ENCODE measurements at regions not wholly inside any gene's neighbourhood (a gene's known extent, or its start where the extent isn't known, plus 50 kb on each side); places are given as distances from the start of the nearest gene placed in this dataset.
"Not testable (repeated sequence)": the region's sequence is repeated elsewhere in the genome, so short reads cannot be mapped to it uniquely, and the experiment has no call there.

DNA sequence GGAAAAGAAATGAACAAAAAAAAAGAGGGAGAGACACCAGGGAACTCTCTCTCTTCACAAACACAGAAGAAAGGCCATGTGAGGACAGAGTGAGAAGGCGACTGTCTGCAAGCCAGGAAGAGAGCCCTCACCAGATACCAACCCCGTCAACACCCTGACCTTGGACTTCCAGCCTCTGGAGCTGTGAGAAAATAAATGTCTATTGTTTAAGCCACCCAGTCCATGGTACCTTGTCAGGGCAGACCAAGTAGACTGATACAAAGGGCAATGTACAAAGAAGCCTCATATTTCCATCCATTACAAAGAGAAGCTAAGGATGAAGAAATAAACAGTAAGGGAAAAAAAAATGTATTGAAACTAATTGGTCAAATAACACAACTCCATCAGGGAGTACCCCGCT, 146.6 kb downstream of the ZNF281 start:
- Histone ChIP-seq H3K27ac (no peak overlapping the region), H3K9me3 (no peaks in the 10 kb centered on the region), H3K4me1 (ENCODE audit: control insufficient read depth in 1 of 2, low read depth in 2 of 2) (no peaks in the 10 kb centered on the region), H3K36me3 (no peaks in the 10 kb centered on the region), H3K4me3 (no peak overlapping the region), H3K27me3 (replicated peaks; ENCODE audit: insufficient read depth) (no peaks in the 10 kb centered on the region)
- TF ChIP-seq, protein P1, sequence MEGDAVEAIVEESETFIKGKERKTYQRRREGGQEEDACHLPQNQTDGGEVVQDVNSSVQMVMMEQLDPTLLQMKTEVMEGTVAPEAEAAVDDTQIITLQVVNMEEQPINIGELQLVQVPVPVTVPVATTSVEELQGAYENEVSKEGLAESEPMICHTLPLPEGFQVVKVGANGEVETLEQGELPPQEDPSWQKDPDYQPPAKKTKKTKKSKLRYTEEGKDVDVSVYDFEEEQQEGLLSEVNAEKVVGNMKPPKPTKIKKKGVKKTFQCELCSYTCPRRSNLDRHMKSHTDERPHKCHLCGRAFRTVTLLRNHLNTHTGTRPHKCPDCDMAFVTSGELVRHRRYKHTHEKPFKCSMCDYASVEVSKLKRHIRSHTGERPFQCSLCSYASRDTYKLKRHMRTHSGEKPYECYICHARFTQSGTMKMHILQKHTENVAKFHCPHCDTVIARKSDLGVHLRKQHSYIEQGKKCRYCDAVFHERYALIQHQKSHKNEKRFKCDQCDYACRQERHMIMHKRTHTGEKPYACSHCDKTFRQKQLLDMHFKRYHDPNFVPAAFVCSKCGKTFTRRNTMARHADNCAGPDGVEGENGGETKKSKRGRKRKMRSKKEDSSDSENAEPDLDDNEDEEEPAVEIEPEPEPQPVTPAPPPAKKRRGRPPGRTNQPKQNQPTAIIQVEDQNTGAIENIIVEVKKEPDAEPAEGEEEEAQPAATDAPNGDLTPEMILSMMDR (IDR thresholded peaks at IDR 0.05) = no peak
- ATAC-seq (ENCODE audit: insufficient number of reproducible peaks, low FRiP score, low read depth) (no peak), DNase-seq (ENCODE audit: low spot score) (no peak)

DNA sequence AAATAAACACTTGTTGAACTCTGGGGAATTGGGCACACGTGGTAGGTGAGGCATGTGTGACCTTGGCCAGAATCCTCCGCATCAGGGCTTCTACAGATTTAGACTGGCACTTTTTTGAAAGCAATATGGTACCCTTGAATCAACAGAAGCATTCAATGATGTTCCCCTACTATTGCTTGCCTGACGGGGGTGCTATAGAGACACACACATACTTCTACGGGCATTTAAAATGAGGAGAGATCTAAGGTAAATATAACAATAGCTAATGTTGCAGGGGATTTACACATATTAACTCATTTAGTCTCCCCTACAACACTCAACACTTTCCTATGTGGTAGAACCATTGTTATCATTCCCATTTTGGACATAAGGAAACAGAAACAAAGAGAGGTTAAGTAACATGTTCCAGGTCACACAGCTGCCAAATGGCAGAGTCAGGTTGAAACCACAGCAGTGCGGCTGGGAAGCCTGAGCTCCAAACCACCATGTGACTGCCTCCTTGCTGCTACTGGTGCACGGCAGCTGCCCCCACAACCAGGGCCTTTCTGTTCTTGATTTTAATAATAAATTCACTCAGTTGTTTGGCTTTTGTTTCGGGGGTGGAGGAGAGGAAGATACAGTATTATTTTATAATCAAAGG, 147.4 kb downstream of the ZNF281 start:
- Histone ChIP-seq H3K9me3 (no peaks in the 10 kb centered on the region), H3K27me3 (replicated peaks; ENCODE audit: insufficient read depth) (no peaks in the 10 kb centered on the region), H3K4me1 (ENCODE audit: control insufficient read depth in 1 of 2, low read depth in 2 of 2) (no peaks in the 10 kb centered on the region), H3K27ac (no peak overlapping the region), H3K4me3 (no peak overlapping the region), H3K36me3 (no peaks in the 10 kb centered on the region)
- ATAC-seq (ENCODE audit: insufficient number of reproducible peaks, low FRiP score, low read depth) (no peak), DNase-seq (ENCODE audit: low spot score) (no peak)
- TF ChIP-seq, protein P1 (IDR thresholded peaks at IDR 0.05) = no peak

DNA sequence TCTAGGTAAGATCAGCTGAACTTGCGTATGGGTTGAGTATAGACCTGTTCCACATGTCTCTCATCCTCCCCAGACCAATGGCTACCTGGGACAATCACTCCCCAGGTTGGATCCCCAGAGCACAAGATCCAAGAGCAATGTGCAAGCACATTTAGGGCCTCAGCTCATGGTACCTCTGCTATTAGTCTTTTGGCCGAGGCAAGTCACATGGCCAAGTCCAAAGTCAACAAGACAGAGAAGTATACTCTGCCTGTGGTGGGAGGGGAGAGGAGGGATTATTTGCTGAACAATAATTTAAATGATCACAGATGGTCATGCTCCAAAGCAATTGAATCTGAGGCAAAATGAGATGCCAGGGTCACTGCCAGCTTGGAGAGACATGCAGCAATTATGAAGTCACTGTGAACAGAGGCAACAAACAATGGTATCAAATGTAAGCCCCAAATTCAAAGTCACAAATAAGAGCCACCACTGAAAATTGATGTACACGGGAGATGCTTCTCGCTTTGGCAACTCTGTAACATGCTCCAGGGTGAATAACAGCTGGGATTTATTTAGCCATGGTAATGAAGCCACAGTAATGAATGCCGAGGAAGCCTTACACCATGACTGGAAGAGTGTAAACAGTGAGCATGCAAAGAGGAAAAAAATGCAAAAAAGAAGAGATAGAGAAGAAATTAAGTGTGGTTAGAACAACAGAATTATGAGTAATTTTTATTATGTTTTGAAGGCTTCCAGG, 149.1 kb downstream of the ZNF281 start:
- H3K9me3 ChIP-seq = no peaks in the 10 kb centered on the region
- H3K27me3 ChIP-seq (replicated peaks; ENCODE audit: insufficient read depth) = no peaks in the 10 kb centered on the region
- no peak for DNase-seq (ENCODE audit: low spot score)
- TF ChIP-seq, protein P1 (IDR thresholded peaks at IDR 0.05) = no peak
- no peak overlapping the region for H3K4me3 ChIP-seq
- no peaks in the 10 kb centered on the region for H3K4me1 ChIP-seq (ENCODE audit: control insufficient read depth in 1 of 2, low read depth in 2 of 2)
- H3K27ac ChIP-seq = no peak overlapping the region
- H3K36me3 ChIP-seq = no peaks in the 10 kb centered on the region
- no peak for ATAC-seq (ENCODE audit: insufficient number of reproducible peaks, low FRiP score, low read depth)

DNA sequence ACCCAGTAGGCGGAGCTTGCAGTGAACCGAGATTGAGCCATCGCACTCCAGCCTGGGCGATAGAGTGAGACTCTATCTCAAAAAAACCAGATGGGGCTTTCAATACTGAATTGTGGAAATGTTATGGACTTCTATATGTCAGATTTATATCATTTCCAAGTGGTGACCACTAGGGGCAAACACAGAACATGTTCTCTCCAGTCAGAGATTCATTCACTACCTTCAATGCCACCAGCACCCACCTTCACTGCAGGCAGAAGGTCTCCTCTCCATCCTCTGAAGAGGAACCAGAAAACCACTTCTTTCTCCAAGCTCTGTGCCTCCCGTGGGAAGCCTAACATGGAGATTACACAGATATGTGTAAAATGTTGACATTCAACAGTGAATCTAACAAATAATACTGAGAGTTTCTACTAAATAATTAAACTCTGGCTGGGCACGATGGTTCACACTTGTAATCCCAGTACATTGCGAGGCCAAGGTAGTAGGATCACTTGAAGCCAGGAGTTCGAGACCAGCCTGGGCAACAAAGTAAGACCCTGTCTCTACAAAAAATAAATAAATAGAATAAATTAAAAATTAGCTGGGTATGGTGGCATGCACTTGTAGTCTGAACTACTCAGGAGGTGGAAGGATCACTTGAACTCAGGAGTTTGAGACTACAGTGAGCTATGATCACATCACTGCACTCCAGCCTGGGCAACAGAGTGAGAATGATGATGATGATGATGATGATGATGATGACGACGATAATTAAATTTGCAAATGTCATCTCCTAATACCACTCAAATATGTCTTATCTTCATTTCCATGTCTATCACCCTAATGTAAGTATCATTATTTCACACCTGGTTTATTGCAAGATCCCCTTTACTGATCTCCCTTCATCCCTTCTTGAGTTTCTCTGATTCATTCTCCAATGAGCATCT, 151.1 kb downstream of the ZNF281 start:
- no peaks in the 10 kb centered on the region for H3K9me3 ChIP-seq
- DNase-seq (ENCODE audit: low spot score) = no peak
- H3K27me3 ChIP-seq (replicated peaks; ENCODE audit: insufficient read depth) = no peaks in the 10 kb centered on the region
- no peak for ATAC-seq (ENCODE audit: insufficient number of reproducible peaks, low FRiP score, low read depth)
- H3K4me1 ChIP-seq (ENCODE audit: control insufficient read depth in 1 of 2, low read depth in 2 of 2) = no peaks in the 10 kb centered on the region
- H3K4me3 ChIP-seq = no peak overlapping the region
- TF ChIP-seq, protein P1 (IDR thresholded peaks at IDR 0.05) = peak; percentile 17
- no peak overlapping the region for H3K27ac ChIP-seq
- H3K36me3 ChIP-seq = no peaks in the 10 kb centered on the region

DNA sequence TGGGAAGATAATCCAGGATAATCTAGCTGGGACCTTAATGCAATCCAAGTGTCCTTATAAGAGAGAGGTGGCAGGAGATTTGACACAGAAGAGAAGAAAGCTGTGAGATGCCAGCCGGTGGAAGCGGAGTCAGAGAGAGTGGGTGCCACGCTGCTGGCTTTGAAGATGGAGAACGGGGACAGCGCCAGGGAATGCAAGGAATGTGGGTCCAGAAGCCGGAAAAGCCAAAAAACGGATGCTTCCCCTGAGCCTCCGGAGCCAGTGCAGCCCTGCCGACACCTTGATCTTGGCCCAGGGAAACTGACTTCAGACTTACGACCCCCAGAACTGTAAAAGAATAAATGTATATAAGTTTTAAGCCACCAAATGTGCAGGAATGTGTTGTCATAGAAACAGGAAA, 152.6 kb downstream of the ZNF281 start:
- no peaks in the 10 kb centered on the region for H3K4me1 ChIP-seq (ENCODE audit: control insufficient read depth in 1 of 2, low read depth in 2 of 2)
- DNase-seq (ENCODE audit: low spot score) (no peak), ATAC-seq (ENCODE audit: insufficient number of reproducible peaks, low FRiP score, low read depth) (no peak)
- no peak overlapping the region for H3K27ac ChIP-seq
- no peaks in the 10 kb centered on the region for H3K9me3 ChIP-seq
- H3K36me3 ChIP-seq = no peaks in the 10 kb centered on the region
- H3K27me3 ChIP-seq (replicated peaks; ENCODE audit: insufficient read depth) = no peaks in the 10 kb centered on the region
- no peak overlapping the region for H3K4me3 ChIP-seq
- TF ChIP-seq, protein P1 (IDR thresholded peaks at IDR 0.05) = no peak

DNA sequence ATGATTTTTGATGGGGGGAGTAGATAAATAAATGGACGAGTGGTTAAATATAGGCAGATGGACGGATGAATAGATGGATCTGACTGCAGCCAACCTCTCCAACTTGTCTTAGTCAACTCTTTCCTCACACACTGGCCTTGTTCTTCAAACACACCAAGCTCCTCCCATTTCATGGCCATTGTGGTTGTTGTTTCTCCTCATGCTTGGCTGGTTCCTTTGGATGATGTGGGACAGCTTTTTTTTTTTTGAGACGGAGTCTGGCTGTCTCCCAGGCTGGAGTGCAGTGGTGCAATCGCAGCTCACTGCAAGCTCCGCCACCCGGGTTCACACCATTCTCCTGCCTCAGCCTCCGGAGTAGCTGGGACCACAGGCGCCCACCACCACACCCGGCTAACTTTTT, 155.2 kb downstream of the ZNF281 start:
- not testable (repeated sequence) for DNase-seq (ENCODE audit: low spot score); H3K9me3 ChIP-seq; H3K27ac ChIP-seq; H3K4me1 ChIP-seq (ENCODE audit: control insufficient read depth in 1 of 2, low read depth in 2 of 2); H3K27me3 ChIP-seq (replicated peaks; ENCODE audit: insufficient read depth); ATAC-seq (ENCODE audit: insufficient number of reproducible peaks, low FRiP score, low read depth); H3K36me3 ChIP-seq; H3K4me3 ChIP-seq
